Neural crest cell (in vitro differentiated cells): ENCODE measurements at regions not wholly inside any gene's neighbourhood (a gene's known extent, or its start where the extent isn't known, plus 50 kb on each side); places are given as distances from the start of the nearest gene placed in this dataset.

Experiments used
- DNase-seq: peaks from one replicate; pipeline ENCODE4 v3.0.0; 2021; ENCODE audit warnings: low read depth, mixed read lengths, low spot score
- H3K27ac Mint-ChIP-seq: one replicate; pipeline ENCODE4 v1.8.0; 2021; ENCODE audit warnings: mild to moderate bottlenecking, mixed read lengths; ENCODE audit not compliant: unreplicated experiment
- H3K27me3 Mint-ChIP-seq: 2 replicates; pipeline ENCODE4 v1.8.0; 2021; ENCODE audit warnings: low read depth, mild to moderate bottlenecking, mixed read lengths
- H3K36me3 Mint-ChIP-seq: 2 replicates; pipeline ENCODE4 v1.8.0; 2021; ENCODE audit warnings: low read depth, mild to moderate bottlenecking, mixed read lengths
- H3K4me1 Mint-ChIP-seq: 2 replicates; pipeline ENCODE4 v1.8.0; 2021; ENCODE audit warnings: mixed read lengths
- H3K4me3 Mint-ChIP-seq: one replicate; pipeline ENCODE4 v1.8.0; 2021; ENCODE audit warnings: mild to moderate bottlenecking, mixed read lengths
- H3K9me3 Mint-ChIP-seq: 2 replicates; pipeline ENCODE4 v1.8.0; 2021; ENCODE audit warnings: mixed read lengths
- CTCF ChIP-seq: fragments of 200-600 bp; sonication (generic); conservative IDR thresholded peaks from 2 replicates; pipeline ENCODE4 v1.5.0; 2021; ENCODE audit warnings: antibody characterized with exemption, mild to moderate bottlenecking

- TF ChIP-seq CTCF = no peak
- no peaks in the 10 kb centered on the region for H3K9me3 Mint-ChIP-seq
- no peaks in the 10 kb centered on the region for H3K4me1 Mint-ChIP-seq
- no peak for DNase-seq
- H3K27me3 Mint-ChIP-seq = no peaks in the 10 kb centered on the region
- H3K36me3 Mint-ChIP-seq = no peaks in the 10 kb centered on the region
- H3K27ac Mint-ChIP-seq = no peak overlapping the region
- H3K4me3 Mint-ChIP-seq = no peak overlapping the region
Measured at GRCh38 chr11:70804139-70804837, 406.0 kb downstream of the CTTN start.

- no peaks in the 10 kb centered on the region for H3K4me1 Mint-ChIP-seq
- no peak overlapping the region for H3K4me3 Mint-ChIP-seq
- no peak overlapping the region for H3K27ac Mint-ChIP-seq
- H3K36me3 Mint-ChIP-seq = no peaks in the 10 kb centered on the region
- no peak for TF ChIP-seq CTCF
- no peaks in the 10 kb centered on the region for H3K27me3 Mint-ChIP-seq
- DNase-seq = no peak
- no peaks in the 10 kb centered on the region for H3K9me3 Mint-ChIP-seq
Measured at GRCh38 chr11:70805243-70805642, 406.9 kb downstream of the CTTN start.

GRCh38 chr11:70805971-70806370 is 407.6 kb downstream of the CTTN start:
- H3K9me3 Mint-ChIP-seq = no peaks in the 10 kb centered on the region
- no peaks in the 10 kb centered on the region for H3K36me3 Mint-ChIP-seq
- TF ChIP-seq CTCF = no peak
- H3K27ac Mint-ChIP-seq = no peak overlapping the region
- no peak overlapping the region for H3K4me3 Mint-ChIP-seq
- DNase-seq = no peak
- no peaks in the 10 kb centered on the region for H3K27me3 Mint-ChIP-seq
- no peaks in the 10 kb centered on the region for H3K4me1 Mint-ChIP-seq

- H3K27ac Mint-ChIP-seq = no peak overlapping the region
- TF ChIP-seq CTCF = no peak
- no peaks in the 10 kb centered on the region for H3K4me1 Mint-ChIP-seq
- no peak for DNase-seq
- peaks cover 3% of the 10 kb centered on the region for H3K27me3 Mint-ChIP-seq
- no peaks in the 10 kb centered on the region for H3K36me3 Mint-ChIP-seq
- peaks cover 2% of the 10 kb centered on the region for H3K9me3 Mint-ChIP-seq
- no peak overlapping the region for H3K4me3 Mint-ChIP-seq
Measured at GRCh38 chr11:70806461-70807194, 408.3 kb downstream of the CTTN start.

GRCh38 chr11:70807195-70807543 is 408.8 kb downstream of the CTTN start:
- Mint-ChIP-seq H3K4me3 (no peak overlapping the region), H3K9me3 (peaks cover 4% of the 10 kb centered on the region), H3K36me3 (no peaks in the 10 kb centered on the region), H3K27ac (no peak overlapping the region), H3K4me1 (no peaks in the 10 kb centered on the region), H3K27me3 (peaks cover 4% of the 10 kb centered on the region)
- no peak for TF ChIP-seq CTCF
- DNase-seq = no peak
